ENCODE measurements at regions not wholly inside any gene's neighbourhood (a gene's known extent, or its start where the extent isn't known, plus 50 kb on each side); places are given as distances from the start of the nearest gene placed in this dataset.
"Not testable (repeated sequence)": the region's sequence is repeated elsewhere in the genome, so short reads cannot be mapped to it uniquely, and the experiment has no call there.

GRCh38 chr2:220334871-220335590, 707.6 kb downstream of the SLC4A3 start:
- DNase-seq (ENCODE audit: low read depth, low spot score), result no peak

GRCh38 chr2:220335591-220335915, 708.1 kb downstream of the SLC4A3 start:
- no peak for DNase-seq (ENCODE audit: low read depth, low spot score)

GRCh38 chr2:220336771-220337170, 709.3 kb downstream of the SLC4A3 start:
- DNase-seq (ENCODE audit: low read depth, low spot score), result no peak

GRCh38 chr2:220337611-220338440, 710.4 kb downstream of the SLC4A3 start:
- no peak for DNase-seq (ENCODE audit: low read depth, low spot score)

- no peak for DNase-seq (ENCODE audit: low read depth, low spot score)
Measured at GRCh38 chr2:220341014-220341413, 713.6 kb downstream of the SLC4A3 start.

- no peak for DNase-seq (ENCODE audit: low read depth, low spot score)
Measured at GRCh38 chr2:220346919-220347318, 719.5 kb downstream of the SLC4A3 start.

GRCh38 chr2:220347626-220348025, 720.2 kb downstream of the SLC4A3 start:
- DNase-seq (ENCODE audit: low read depth, low spot score), result no peak

GRCh38 chr2:220348206-220348605, 720.8 kb downstream of the SLC4A3 start:
- no peak for DNase-seq (ENCODE audit: low read depth, low spot score)

- no peak for DNase-seq (ENCODE audit: low read depth, low spot score)
Measured at GRCh38 chr2:220353897-220354296, 726.5 kb downstream of the SLC4A3 start.

- DNase-seq (ENCODE audit: low read depth, low spot score), result no peak
Measured at GRCh38 chr2:220356076-220356475, 728.6 kb downstream of the SLC4A3 start.

GRCh38 chr2:220365023-220365422, 737.6 kb downstream of the SLC4A3 start:
- DNase-seq (ENCODE audit: low read depth, low spot score), result no peak

GRCh38 chr2:220366765-220367164, 739.3 kb downstream of the SLC4A3 start:
- DNase-seq (ENCODE audit: low read depth, low spot score), result no peak

GRCh38 chr2:220370764-220371163, 743.3 kb downstream of the SLC4A3 start:
- DNase-seq (ENCODE audit: low read depth, low spot score), result no peak

- DNase-seq (ENCODE audit: low read depth, low spot score), result no peak
Measured at GRCh38 chr2:220371211-220371610, 743.8 kb downstream of the SLC4A3 start.

- no peak for DNase-seq (ENCODE audit: low read depth, low spot score)
Measured at GRCh38 chr2:220373878-220374277, 746.4 kb downstream of the SLC4A3 start.

- DNase-seq (ENCODE audit: low read depth, low spot score), result no peak
Measured at GRCh38 chr2:220374282-220374681, 746.9 kb downstream of the SLC4A3 start.

GRCh38 chr2:220377482-220378155, 750.2 kb downstream of the SLC4A3 start:
- no peak for DNase-seq (ENCODE audit: low read depth, low spot score)

GRCh38 chr2:220387758-220388157, 760.3 kb downstream of the SLC4A3 start:
- not testable (repeated sequence) for DNase-seq (ENCODE audit: low read depth, low spot score)

- no peak for DNase-seq (ENCODE audit: low read depth, low spot score)
Measured at GRCh38 chr2:220393711-220394110, 766.3 kb downstream of the SLC4A3 start.

GRCh38 chr2:220394433-220394832, 767.0 kb downstream of the SLC4A3 start:
- DNase-seq (ENCODE audit: low read depth, low spot score), result no peak

GRCh38 chr2:220396287-220396686, 768.9 kb downstream of the SLC4A3 start:
- DNase-seq (ENCODE audit: low read depth, low spot score), result no peak

GRCh38 chr2:220410296-220410695, 782.9 kb downstream of the SLC4A3 start:
- DNase-seq (ENCODE audit: low read depth, low spot score), result no peak

- no peak for DNase-seq (ENCODE audit: low read depth, low spot score)
Measured at GRCh38 chr2:220417503-220417902, 790.1 kb downstream of the SLC4A3 start.
